RWPE2 (cell line): ENCODE measurements at regions not wholly inside any gene's neighbourhood (a gene's known extent, or its start where the extent isn't known, plus 50 kb on each side); places are given as distances from the start of the nearest gene placed in this dataset.

ENCODE experiments used
- ATAC-seq: fragments of 200-7000 bp; cut with Tn5 transposase; 3 replicates; pipeline ENCODE4 v1.9.1; 2021; ENCODE audit warnings: low read depth
- DNase-seq: peaks from one replicate; pipeline ENCODE4 v3.0.0-alpha.2; 2020; ENCODE audit warnings: low spot score
- H3K27ac ChIP-seq: fragments of 450-650 bp; 2 replicates; pipeline ENCODE4 v1.5.1; 2017; ENCODE audit warnings: mild to moderate bottlenecking; ENCODE audit not compliant: poor library complexity, severe bottlenecking
- H3K27me3 ChIP-seq: fragments of 250-450 bp; sonication (Bioruptor Pico); 2 replicates; pipeline ENCODE4 v1.5.1; 2021; ENCODE audit warnings: mild to moderate bottlenecking, moderate library complexity; ENCODE audit not compliant: insufficient read depth, poor library complexity, severe bottlenecking
- H3K36me3 ChIP-seq: fragments of 250-450 bp; sonication (Bioruptor Pico); 2 replicates; pipeline ENCODE4 v1.5.1; 2020; ENCODE audit warnings: low read depth, mild to moderate bottlenecking, moderate library complexity
- H3K4me1 ChIP-seq: fragments of 250-450 bp; sonication (Bioruptor Pico); 2 replicates; pipeline ENCODE4 v1.5.1; 2021; ENCODE audit warnings: mild to moderate bottlenecking, moderate library complexity; ENCODE audit not compliant: insufficient read depth, poor library complexity, severe bottlenecking
- H3K4me3 ChIP-seq: fragments of 250-450 bp; sonication (Bioruptor Pico); 2 replicates; pipeline ENCODE4 v1.5.1; 2021; ENCODE audit warnings: mild to moderate bottlenecking, moderate library complexity; ENCODE audit not compliant: severe bottlenecking
- H3K9me3 ChIP-seq: fragments of 250-450 bp; sonication (Bioruptor Pico); 2 replicates; pipeline ENCODE4 v1.5.1; 2021; ENCODE audit warnings: mild to moderate bottlenecking, moderate library complexity; ENCODE audit not compliant: severe bottlenecking
- CTCF ChIP-seq: fragments of 450-650 bp; IDR thresholded peaks from one replicate; pipeline ENCODE4 v1.5.1; 2017; ENCODE audit warnings: mild to moderate bottlenecking, moderate library complexity; ENCODE audit not compliant: poor library complexity, severe bottlenecking

- Histone ChIP-seq H3K4me1 (no peaks in the 10 kb centered on the region), H3K27me3 (no peaks in the 10 kb centered on the region), H3K36me3 (no peaks in the 10 kb centered on the region), H3K4me3 (no peak overlapping the region), H3K27ac (no peak overlapping the region), H3K9me3 (no peaks in the 10 kb centered on the region)
- TF ChIP-seq CTCF, result no peak
- DNase-seq (no peak), ATAC-seq (no peak)
Observed at GRCh38 chr2:15686643-15687042, 95.0 kb downstream of the DDX1 start.

- TF ChIP-seq CTCF, result no peak
- Histone ChIP-seq H3K27me3 (no peaks in the 10 kb centered on the region), H3K36me3 (no peaks in the 10 kb centered on the region), H3K27ac (no peak overlapping the region), H3K4me1 (no peaks in the 10 kb centered on the region), H3K4me3 (no peak overlapping the region), H3K9me3 (no peaks in the 10 kb centered on the region)
- ATAC-seq (no peak), DNase-seq (no peak)
Observed at GRCh38 chr2:15687243-15687642, 95.6 kb downstream of the DDX1 start.

GRCh38 chr2:15687720-15688119 lies 96.1 kb downstream of the DDX1 start:
- no peaks in the 10 kb centered on the region for H3K9me3 ChIP-seq
- no peak for ATAC-seq
- H3K27me3 ChIP-seq, result no peaks in the 10 kb centered on the region
- DNase-seq, result no peak
- no peaks in the 10 kb centered on the region for H3K36me3 ChIP-seq
- no peaks in the 10 kb centered on the region for H3K4me1 ChIP-seq
- TF ChIP-seq CTCF, result no peak
- H3K4me3 ChIP-seq, result no peak overlapping the region
- H3K27ac ChIP-seq, result no peak overlapping the region

- ATAC-seq (no peak), DNase-seq (no peak)
- no peak overlapping the region for H3K27ac ChIP-seq
- no peaks in the 10 kb centered on the region for H3K9me3 ChIP-seq
- no peaks in the 10 kb centered on the region for H3K4me1 ChIP-seq
- no peak for TF ChIP-seq CTCF
- no peaks in the 10 kb centered on the region for H3K36me3 ChIP-seq
- no peak overlapping the region for H3K4me3 ChIP-seq
- H3K27me3 ChIP-seq, result no peaks in the 10 kb centered on the region
Observed at GRCh38 chr2:15688924-15689568, 97.4 kb downstream of the DDX1 start.

GRCh38 chr2:15689654-15690053 lies 98.0 kb downstream of the DDX1 start:
- Histone ChIP-seq H3K4me1 (no peaks in the 10 kb centered on the region), H3K27ac (no peak overlapping the region), H3K27me3 (no peaks in the 10 kb centered on the region), H3K36me3 (no peaks in the 10 kb centered on the region), H3K4me3 (no peak overlapping the region), H3K9me3 (no peaks in the 10 kb centered on the region)
- ATAC-seq, result no peak
- no peak for TF ChIP-seq CTCF
- DNase-seq, result no peak
